ENCODE measurements at regions not wholly inside any gene's neighbourhood (a gene's known extent, or its start where the extent isn't known, plus 50 kb on each side); places are given as distances from the start of the nearest gene placed in this dataset.

GRCh38 chr6:16033214-16033613 is 95.7 kb upstream of the MYLIP start:
- TF ChIP-seq EZH2 (IDR thresholded peaks at IDR 0.05; ENCODE audit: low read depth, unreplicated experiment) (no peak), REST (IDR thresholded peaks at IDR 0.05; ENCODE audit: unreplicated experiment) (no peak), JUNB (IDR thresholded peaks at IDR 0.05; ENCODE audit: unreplicated experiment) (no peak), ZNF331 (CRISPR knock-in tag; IDR thresholded peaks at IDR 0.05; ENCODE audit: low read depth) (no peak), CREB1 (CRISPR knock-in tag; IDR thresholded peaks at IDR 0.05; ENCODE audit: low read depth) (no peak), CTCF (conservative IDR thresholded peaks at IDR 0.05; ENCODE audit: low read depth in 2 of 2) (no peak), EZH2phosphoT487 (IDR thresholded peaks at IDR 0.05; ENCODE audit: unreplicated experiment) (no peak), POLR2AphosphoS5 (IDR thresholded peaks at IDR 0.05; ENCODE audit: low read depth) (no peak), ZNF114 (CRISPR knock-in tag; IDR thresholded peaks at IDR 0.05) (no peak), STAT1 (IDR thresholded peaks at IDR 0.05; ENCODE audit: unreplicated experiment) (no peak), NANOG (IDR thresholded peaks at IDR 0.05; ENCODE audit: borderline replicate concordance) (no peak)
- TF ChIP-seq, protein P1, sequence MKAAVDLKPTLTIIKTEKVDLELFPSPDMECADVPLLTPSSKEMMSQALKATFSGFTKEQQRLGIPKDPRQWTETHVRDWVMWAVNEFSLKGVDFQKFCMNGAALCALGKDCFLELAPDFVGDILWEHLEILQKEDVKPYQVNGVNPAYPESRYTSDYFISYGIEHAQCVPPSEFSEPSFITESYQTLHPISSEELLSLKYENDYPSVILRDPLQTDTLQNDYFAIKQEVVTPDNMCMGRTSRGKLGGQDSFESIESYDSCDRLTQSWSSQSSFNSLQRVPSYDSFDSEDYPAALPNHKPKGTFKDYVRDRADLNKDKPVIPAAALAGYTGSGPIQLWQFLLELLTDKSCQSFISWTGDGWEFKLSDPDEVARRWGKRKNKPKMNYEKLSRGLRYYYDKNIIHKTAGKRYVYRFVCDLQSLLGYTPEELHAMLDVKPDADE (IDR thresholded peaks at IDR 0.05) = no peak
- TF ChIP-seq, protein P2, sequence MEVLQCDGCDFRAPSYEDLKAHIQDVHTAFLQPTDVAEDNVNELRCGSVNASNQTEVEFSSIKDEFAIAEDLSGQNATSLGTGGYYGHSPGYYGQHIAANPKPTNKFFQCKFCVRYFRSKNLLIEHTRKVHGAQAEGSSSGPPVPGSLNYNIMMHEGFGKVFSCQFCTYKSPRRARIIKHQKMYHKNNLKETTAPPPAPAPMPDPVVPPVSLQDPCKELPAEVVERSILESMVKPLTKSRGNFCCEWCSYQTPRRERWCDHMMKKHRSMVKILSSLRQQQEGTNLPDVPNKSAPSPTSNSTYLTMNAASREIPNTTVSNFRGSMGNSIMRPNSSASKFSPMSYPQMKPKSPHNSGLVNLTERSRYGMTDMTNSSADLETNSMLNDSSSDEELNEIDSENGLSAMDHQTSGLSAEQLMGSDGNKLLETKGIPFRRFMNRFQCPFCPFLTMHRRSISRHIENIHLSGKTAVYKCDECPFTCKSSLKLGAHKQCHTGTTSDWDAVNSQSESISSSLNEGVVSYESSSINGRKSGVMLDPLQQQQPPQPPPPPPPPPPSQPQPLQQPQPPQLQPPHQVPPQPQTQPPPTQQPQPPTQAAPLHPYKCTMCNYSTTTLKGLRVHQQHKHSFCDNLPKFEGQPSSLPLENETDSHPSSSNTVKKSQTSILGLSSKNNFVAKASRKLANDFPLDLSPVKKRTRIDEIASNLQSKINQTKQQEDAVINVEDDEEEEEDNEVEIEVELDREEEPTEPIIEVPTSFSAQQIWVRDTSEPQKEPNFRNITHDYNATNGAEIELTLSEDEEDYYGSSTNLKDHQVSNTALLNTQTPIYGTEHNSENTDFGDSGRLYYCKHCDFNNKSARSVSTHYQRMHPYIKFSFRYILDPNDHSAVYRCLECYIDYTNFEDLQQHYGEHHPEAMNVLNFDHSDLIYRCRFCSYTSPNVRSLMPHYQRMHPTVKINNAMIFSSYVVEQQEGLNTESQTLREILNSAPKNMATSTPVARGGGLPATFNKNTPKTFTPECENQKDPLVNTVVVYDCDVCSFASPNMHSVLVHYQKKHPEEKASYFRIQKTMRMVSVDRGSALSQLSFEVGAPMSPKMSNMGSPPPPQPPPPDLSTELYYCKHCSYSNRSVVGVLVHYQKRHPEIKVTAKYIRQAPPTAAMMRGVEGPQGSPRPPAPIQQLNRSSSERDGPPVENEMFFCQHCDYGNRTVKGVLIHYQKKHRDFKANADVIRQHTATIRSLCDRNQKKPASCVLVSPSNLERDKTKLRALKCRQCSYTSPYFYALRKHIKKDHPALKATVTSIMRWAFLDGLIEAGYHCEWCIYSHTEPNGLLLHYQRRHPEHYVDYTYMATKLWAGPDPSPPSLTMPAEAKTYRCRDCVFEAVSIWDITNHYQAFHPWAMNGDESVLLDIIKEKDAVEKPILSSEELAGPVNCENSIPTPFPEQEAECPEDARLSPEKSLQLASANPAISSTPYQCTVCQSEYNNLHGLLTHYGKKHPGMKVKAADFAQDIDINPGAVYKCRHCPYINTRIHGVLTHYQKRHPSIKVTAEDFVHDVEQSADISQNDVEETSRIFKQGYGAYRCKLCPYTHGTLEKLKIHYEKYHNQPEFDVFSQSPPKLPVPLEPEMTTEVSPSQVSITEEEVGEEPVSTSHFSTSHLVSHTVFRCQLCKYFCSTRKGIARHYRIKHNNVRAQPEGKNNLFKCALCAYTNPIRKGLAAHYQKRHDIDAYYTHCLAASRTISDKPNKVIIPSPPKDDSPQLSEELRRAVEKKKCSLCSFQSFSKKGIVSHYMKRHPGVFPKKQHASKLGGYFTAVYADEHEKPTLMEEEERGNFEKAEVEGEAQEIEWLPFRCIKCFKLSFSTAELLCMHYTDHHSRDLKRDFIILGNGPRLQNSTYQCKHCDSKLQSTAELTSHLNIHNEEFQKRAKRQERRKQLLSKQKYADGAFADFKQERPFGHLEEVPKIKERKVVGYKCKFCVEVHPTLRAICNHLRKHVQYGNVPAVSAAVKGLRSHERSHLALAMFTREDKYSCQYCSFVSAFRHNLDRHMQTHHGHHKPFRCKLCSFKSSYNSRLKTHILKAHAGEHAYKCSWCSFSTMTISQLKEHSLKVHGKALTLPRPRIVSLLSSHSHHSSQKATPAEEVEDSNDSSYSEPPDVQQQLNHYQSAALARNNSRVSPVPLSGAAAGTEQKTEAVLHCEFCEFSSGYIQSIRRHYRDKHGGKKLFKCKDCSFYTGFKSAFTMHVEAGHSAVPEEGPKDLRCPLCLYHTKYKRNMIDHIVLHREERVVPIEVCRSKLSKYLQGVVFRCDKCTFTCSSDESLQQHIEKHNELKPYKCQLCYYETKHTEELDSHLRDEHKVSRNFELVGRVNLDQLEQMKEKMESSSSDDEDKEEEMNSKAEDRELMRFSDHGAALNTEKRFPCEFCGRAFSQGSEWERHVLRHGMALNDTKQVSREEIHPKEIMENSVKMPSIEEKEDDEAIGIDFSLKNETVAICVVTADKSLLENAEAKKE (CRISPR knock-in tag; IDR thresholded peaks at IDR 0.05) = no peak
- H3K27ac Mint-ChIP-seq = no peak overlapping the region
- no peak for DNase-seq (ENCODE audit: low spot score)

More at GRCh38 chr6:16033214-16033613, 95.7 kb upstream of the MYLIP start:
- no peak overlapping the region for H2AFZ ChIP-seq
- H3K9me2 ChIP-seq (ENCODE audit: insufficient read depth) = peaks cover 8% of the 10 kb centered on the region; the same call in 1 of the 2 replicates
- H3K27me3 ChIP-seq (ENCODE audit: insufficient read depth) = no peaks in the 10 kb centered on the region
- no peak overlapping the region for H3K4me2 ChIP-seq
- H3K27ac ChIP-seq (ENCODE audit: low read depth) = no peak overlapping the region
- H3K4me1 ChIP-seq (ENCODE audit: insufficient read depth) = no peaks in the 10 kb centered on the region
- no peaks in the 10 kb centered on the region for H3F3A ChIP-seq (replicated peaks; ENCODE audit: low read depth)
- peaks cover 45% of the 10 kb centered on the region for H3K9me3 Mint-ChIP-seq
- H3K4me3 Mint-ChIP-seq = no peak overlapping the region
- peaks cover 5% of the 10 kb centered on the region for H3K27me3 Mint-ChIP-seq (ENCODE audit: insufficient read depth, low read depth, poor library complexity)
- H4K20me1 ChIP-seq (replicated peaks; ENCODE audit: insufficient read depth) = no peaks in the 10 kb centered on the region
- H3K36me3 ChIP-seq (ENCODE audit: insufficient read depth) = 0 out of 2 replicates have a peak, but pooled peaks cover 5% of the 10 kb centered on the region
- H3K4me3 ChIP-seq = no peak overlapping the region
- peaks cover 39% of the 10 kb centered on the region for H3K36me3 Mint-ChIP-seq (ENCODE audit: low read depth)
- H3K4me1 Mint-ChIP-seq = no peaks in the 10 kb centered on the region; the same call in 2 of the 3 replicates
- no peaks in the 10 kb centered on the region for H3K79me2 ChIP-seq (replicated peaks; ENCODE audit: insufficient read depth)
- ATAC-seq = no peak
